HG03558 (cell line): ENCODE measurements at regions not wholly inside any gene's neighbourhood (a gene's known extent, or its start where the extent isn't known, plus 50 kb on each side); places are given as distances from the start of the nearest gene placed in this dataset.
"Not testable (repeated sequence)": the region's sequence is repeated elsewhere in the genome, so short reads cannot be mapped to it uniquely, and the experiment has no call there.

Source experiments
- ATAC-seq: cut with Tn5 transposase; IDR thresholded peaks from one replicate; pipeline ENCODE4 v1.9.1; 2021; ENCODE audit warnings: moderate number of reproducible peaks; ENCODE audit not compliant: unreplicated experiment; ENCODE audit errors: extremely low read depth

DNA sequence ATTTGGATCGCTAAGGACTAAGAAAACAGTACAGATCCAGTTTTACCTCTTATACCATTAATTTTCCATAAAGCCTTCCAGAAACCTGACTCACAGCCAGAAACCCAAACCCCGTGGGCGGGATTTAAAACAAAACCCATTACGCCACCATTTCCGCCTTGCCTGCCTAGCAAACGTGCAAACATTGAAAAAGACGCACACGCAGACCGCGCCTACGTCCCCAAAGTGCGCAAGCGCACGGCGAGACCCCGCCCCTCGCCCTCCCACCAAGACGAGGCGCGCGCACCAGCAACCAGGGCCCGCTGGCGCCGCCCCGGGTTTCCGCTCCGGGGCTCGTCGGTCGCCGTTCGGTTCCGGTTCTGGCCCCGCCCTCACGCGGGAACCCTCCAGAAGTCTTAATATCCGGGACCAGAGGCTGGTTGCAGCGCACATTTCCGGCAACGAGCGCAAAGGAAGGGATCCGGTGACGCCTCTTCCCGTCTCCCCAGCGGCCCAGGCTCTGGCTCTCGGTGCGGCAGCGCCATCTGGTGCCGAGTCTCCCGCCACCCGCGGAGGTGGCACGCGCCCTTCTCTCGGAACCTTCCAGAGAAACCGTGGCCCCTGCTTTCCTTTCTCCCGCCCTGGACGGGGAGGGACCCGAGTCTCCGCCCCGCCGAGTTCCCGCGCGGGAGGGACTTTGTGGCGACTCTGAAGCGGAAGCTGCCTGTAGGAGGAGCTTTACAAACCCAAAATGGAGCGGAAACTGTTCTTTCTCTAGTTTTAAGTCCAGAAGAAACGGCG, 256.9 kb upstream of the STARD13 start:
- peak; percentile 68 for ATAC-seq

DNA sequence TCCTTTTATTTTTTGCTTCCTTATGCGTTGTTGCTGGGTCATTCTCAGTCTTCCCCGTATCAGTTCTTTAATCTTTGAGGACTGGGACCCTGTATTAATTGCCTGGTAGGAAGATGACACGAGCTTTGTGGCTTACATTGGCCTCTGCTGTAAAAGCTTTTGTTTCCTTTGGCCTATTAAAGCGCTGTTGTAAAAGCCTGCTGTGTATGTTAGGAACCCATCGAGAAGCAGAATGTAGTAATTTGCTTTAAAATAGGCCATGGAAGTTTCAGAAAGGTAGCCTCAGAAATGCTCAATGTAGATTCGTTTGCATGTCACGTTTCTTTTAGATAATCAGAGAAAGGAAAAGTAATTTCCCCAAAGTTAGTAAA, 257.5 kb upstream of the STARD13 start:
- ATAC-seq = no peak

DNA sequence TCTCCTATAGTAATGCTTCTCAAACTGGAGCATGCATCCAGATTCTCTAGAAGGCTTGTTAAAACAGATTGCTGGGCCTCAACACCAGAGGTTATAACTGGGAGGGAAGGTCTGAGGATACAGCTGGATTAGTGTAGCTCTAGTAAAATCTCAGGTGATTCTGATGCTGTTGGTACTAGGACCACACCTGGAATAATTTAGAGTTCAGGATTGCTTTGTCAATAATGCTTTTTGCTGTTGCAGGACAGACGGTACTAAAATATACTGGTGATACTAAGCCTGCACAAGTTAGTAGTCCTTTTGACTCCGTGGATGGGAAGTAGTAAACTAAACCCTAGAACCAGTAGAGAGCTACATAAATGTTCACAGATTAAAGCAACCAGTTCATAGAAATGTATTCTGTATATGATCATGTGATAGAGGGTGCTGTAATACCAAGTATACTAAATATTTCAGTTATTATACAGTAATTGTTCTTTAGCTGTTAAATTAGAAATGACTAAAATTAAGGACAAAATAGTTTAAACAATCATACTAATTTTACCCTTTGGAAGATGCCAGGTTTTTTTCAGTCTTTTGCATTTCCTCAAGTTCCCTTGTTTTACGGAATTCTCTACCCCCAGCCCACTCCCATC, 258.2 kb upstream of the STARD13 start:
- no peak for ATAC-seq

DNA sequence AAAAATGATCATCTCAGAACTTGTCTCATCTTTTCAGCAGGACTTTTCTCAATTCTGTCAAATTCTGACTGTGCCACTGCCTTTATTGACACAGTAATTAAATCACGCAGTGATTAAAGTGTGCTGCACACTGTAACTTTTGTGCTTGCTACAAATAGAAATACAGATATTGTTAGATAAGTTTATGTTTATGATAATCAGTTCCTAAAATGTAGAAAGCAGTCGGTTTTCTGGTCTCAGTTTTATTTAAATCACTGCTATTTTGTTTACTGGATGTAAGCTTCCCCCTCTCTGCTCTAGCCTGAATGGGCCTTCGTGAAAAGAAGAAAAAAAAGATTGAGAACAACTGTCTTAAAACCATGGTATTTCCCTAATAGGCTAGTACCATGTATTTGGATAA, 258.8 kb upstream of the STARD13 start:
- no peak for ATAC-seq

DNA sequence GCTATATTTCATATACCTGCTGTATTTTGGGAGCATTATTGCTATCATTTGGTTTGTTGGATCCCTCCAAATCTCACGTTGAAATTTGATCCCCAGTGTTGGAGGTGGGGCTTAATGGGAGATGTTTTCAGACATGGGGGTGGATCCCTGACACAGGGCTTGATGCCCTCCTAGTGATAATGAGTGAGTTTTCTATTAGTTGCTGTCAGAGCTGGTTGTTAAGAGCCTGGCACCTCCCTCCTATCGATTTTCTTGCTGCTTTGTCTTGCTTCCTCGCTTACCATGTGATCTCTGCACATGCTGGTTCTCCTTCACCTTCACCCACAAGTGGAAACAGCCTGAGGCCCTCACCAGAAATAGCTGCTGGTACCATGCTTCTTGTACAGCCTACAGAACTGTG, 259.9 kb upstream of the STARD13 start:
- ATAC-seq = no peak

DNA sequence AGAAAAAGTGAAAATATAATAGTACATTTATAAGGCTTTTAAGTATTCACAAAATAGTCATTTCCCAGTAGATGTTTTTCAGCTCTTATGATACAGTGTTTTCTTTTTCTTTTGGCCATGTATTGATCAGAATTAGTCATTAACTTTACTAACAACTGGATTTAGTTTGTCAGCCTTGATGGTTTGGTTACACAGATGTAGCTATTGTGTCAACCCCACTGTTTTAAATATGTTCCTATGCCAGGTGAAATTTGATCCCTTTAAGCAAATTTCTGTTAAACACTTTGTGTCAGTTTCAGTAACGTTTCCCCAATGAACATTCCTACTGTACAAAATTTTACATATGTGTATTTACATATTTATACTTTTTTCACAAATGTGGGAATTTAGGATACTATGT, 261.5 kb upstream of the STARD13 start:
- no peak for ATAC-seq

DNA sequence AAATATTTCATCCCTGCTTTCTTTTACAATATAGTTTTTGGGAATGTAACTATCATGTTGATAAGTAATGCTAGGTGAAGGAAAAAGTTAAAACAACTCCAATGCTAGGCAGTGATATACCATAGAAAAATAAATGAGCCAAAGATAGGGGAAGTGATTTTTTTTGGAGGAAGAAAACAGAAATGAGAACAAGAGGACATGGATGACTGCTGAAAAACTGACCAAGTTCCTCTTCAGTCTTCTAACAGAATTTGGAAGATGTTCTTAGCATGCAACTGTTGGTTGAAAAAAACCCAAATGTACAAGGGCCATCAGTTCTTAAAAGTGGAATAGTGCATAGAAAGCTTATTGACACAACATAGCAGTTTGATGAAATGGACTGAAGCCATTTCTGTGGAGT, 262.5 kb upstream of the STARD13 start:
- ATAC-seq = no peak

DNA sequence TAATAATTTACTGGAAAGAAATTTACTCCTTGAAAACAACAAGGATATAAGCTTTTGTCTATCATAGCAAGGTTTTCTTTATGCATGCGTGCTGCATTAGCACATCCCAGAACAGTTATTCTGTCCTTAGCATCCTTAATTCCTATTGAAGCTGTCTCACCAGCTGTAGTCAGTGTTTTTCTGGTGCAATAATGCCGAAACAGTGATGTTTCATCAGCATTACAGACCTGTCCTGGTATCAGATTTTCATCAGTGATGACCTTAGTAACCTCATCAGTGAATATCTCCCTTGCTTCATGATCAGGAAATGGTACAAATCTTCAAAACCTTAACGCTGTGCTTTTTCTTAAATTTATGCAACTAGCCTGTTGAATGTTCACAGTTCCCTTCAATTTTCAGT, 264.7 kb upstream of the STARD13 start:
- ATAC-seq = no peak

DNA sequence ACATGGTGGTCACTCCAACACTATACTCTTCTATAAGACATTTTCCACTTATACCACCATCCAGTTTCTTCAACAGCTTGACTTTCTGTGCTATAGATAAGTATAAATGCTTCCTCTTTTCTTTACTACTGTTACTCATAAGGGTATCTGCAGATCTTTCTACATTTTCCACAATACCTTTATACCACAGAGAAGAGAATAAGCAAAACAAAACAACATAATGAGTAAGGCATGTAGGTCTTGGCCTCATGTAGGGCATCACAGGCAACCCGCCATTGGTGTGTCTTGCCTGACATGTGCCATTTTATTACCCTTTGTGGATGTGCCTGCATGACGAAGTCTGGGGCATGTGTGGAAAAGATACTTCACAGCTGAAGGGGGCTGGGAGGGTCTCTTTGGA, 265.3 kb upstream of the STARD13 start:
- ATAC-seq = peak; percentile 32

DNA sequence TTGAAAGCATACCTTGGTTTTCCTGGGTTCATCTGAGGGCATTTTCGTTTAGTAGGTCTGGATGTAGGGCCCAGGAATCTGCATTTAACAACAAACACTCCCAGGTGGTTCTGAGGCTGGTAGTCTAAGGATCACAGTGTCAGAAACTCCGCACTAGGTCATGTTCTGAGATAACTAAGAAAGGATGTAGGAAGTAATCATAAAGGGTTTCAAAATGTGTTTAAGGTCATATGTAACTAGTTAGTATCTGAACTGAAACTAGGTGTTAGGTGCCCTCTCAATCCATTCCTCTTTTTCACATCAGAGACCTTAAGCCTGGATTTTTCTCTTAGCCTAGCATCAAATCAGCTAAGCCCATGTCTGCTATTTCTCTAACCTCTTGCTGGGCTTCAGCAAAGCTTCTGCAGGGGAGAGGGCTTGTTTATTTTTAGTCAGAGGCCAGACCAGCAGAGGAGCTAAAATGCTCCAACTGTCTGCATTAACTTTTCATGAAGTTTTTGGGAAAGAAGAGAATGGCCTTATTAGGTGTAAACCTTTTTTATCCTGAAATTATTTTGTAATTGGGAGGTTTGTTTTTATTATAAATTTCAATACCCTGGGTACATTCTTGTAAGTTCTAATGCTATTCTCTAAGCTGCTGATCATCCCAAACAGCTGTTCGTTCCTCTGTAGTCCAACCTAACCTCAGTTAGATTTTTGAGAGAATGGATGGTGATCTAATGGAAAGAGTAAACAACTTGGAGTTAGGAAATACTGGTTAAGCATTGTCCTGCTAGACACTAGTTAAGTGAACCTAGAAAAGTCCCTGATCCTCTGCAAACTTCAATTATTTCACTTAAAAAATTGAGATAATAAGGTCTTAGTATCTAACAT, 262.8 kb upstream of the RFC3 start:
- ATAC-seq = peak; percentile 79

DNA sequence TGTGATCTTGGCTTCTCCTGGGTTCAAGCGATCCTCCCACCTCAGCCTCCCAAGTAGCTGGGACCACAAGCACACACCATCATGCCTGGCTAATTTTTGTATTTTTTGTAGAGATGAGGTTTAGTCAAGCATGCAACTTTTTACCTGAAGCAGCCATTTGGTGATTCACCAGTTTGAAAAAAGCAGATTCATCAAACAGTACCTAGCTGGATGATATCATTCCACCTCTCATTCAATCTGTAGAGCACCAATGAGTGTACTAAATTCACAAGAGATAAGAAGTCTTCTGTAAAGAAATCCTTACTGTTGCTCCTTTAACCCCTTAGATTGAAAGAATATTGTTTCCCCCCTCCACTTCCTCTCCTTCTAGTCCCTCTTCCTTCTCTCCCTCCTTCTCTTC, 261.1 kb upstream of the RFC3 start:
- no peak for ATAC-seq

DNA sequence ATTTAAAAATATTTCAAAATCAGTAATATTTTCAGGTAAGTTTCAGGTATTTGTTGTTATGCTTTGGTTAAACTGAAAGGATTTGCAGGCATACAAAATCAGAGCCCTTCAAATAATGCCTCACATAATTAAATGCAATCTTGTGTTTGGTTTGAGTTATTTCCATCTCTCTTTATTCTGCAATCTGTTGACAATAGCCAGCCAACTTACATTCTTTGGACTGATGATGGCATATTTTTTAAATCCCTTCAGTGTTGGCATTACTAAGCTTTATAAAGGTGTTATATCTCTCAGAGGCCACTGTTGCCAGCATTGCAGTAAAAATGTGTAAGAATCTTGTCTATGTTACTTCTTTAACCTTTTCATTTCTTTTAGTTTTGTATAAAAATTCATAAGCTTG, 257.2 kb upstream of the RFC3 start:
- no peak for ATAC-seq

DNA sequence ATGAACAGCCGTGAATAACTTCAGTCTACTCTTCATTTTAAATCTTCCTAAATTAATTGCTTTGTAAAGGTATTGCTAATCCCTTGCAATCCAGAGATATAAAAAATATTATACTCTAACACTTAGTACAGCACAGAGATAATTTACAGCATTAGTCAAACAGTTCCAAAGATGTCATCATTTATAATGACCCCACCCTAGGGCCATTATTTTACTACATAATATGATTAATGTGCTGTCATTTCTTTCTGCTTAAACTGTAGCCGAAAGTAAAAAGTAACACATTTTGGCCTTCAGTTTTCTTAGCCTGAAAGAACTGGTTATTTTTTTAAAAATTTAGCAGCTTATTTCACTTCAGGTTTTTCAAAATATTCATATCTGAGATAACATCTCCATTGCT, 256.3 kb upstream of the RFC3 start:
- ATAC-seq = no peak

DNA sequence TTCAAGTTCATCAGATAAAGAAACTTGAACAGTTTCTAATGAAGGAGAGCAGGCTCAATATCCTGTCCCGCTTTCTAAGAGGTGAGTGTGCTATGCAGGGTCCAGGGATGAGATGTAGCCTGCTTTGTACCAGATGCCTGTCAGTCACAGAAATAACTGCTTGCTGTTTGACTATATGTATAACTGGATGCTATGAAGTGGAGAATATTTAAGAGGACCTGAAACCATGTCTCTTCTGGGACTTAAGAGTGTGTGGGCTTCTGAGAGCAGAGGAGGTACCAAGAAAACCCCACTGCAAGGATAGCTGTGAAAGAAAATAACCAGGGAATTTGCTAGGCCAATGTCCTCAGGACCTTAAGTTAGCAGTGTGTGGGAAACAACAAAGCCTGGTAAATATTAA, 246.3 kb upstream of the RFC3 start:
- ATAC-seq = no peak

DNA sequence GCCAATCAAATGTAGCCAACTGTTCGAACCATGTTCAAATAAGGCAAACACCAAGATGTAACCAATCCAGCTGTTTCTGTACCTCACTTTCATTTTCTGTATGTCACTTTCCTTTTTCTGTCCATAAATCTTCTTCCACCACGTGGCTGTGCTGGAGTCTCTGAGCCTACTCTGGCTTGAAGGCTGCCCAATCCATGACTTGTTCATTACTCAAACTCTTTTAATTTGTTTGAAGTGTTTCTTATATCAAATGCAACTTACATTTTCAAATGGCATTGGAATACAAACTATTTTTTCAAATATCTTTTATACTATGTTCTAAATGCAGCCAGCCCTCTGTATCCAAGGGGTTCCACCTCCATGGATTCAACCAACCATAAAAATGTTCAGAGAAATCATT, 245.6 kb upstream of the RFC3 start:
- ATAC-seq = not testable (repeated sequence)

DNA sequence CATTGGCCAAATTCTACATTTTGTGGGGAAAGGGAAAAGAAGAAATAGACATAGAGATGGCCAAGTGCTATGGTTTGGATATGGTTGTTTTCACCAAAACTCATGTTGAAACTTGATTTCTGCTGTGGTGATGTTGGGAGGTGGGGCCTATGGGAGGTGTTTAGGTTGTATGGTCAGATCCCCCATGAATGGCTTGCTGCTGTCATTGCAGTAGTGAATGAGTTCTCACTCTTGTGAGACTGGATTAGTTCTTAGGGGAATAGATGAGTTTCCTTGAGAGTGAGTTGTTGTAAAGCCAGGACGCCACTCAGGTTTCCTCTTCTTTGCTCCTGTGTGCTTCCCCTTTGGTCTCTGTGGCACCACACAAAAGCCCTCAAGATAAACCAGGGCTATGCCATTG, 242.6 kb upstream of the RFC3 start:
- no peak for ATAC-seq

DNA sequence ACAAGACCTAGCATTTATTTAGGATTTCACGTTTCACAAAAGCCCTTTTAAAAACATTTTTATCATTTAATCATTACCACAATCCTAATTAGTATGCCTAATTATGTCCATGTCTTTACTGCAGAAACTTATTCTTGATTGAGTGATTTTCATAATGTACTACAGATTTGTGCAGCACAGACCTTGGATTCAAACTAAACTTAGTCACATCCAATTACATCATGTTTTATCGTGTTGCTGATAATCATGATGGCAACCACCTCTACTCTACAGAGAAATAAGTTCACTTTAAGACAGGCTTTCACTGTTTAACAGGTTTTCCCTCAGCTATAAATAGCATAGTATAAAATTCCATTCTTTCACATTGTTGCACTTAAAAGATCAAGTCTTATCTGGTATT, 240.9 kb upstream of the RFC3 start:
- ATAC-seq = no peak

DNA sequence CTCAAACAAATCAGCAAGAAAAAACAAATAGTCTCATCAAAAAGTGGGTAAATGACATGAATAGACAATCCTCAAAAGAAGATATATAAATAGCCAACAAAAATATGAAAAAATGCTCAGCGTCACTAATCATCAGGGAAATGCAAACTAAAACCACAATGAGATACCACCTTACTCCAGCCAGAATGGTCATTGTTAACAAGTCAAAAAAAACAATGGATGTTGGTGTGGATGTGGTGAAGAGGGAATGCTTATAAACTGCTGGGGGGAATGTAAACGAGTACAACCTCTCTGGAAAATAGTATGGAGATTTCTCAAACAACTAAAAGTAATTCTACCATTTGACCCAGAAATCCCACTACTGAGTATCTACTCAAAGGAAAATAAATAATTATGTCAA, 239.2 kb upstream of the RFC3 start:
- ATAC-seq = no peak

DNA sequence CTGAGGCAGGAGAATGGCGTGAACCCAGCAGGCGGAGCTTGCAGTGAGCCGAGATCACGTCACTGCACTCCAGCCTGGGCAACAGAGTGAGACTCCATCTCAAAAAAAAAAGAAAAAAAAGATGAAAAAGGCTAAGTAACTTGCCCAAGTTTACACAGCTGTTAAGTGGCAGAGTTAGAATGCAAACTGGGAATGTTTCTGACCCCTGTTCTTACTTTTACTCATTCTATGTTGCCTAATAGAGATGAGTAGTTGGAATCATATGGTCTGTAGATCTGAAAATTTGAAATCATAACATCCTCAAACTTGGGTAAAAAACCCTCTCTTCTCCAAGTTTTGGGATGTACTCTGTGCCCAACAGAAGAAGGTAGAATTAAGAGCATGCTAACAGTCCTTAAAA, 235.8 kb upstream of the RFC3 start:
- no peak for ATAC-seq

DNA sequence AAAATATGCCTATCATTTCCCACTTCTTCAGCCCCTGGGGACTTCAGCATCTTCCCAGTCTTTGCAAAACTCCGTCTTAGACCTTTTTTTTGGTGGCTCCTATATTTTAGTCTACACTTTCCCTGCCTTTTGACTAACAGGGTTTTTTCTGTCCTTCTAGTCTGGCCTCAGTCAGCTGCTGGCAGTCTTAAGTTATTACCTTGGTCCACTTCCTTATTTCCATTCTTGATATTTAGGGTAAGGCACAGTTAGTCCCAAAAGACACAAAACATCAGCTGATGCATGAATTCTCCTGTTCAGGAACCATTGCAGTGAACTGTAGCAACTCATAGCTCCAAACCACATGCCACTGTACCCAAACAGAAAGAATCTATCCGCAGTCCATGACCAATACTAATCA, 234.6 kb upstream of the RFC3 start:
- no peak for ATAC-seq

DNA sequence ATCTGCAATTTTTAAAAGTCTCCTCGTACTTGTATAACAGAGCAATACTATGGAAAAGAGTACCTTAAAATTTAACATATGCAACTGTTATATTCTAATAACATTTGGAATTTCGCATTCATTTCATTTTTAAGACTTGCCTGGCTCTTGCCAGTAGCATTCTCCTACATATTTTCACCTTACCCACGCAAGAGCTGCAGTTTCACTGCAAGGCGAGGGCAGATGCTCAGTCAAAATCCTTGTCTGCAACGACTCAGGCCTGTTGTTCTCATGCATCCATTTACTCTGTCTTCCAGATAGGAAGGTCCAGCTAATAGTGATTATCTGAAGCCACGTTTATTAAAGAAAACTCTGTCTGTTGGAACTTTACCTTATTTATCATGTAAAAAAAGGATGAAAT, 227.0 kb upstream of the RFC3 start:
- no peak for ATAC-seq
